Mammary epithelial cell (primary cell): ENCODE measurements at regions not wholly inside any gene's neighbourhood (a gene's known extent, or its start where the extent isn't known, plus 50 kb on each side); places are given as distances from the start of the nearest gene placed in this dataset.

Experiments
- CTCF ChIP-seq, 2 donors: IDR thresholded peaks in 1 of 2; conservative IDR thresholded peaks in 1 of 2; 2 replicates each; pipeline ENCODE4 v1.5.1; 2011 to 2012; ENCODE audit warnings: inconsistent platforms in 2 of 2, low read length in 2 of 2, mild to moderate bottlenecking in 2 of 2, control low read depth in 1 of 2, low read depth in 1 of 2; ENCODE audit not compliant: insufficient read depth in 1 of 2; ENCODE audit errors: extremely low read depth in 1 of 2
- EZH2 ChIP-seq: IDR thresholded peaks from 2 replicates; pipeline ENCODE4 v1.6.1; 2012; ENCODE audit warnings: low read length, inconsistent platforms, borderline replicate concordance

DNA sequence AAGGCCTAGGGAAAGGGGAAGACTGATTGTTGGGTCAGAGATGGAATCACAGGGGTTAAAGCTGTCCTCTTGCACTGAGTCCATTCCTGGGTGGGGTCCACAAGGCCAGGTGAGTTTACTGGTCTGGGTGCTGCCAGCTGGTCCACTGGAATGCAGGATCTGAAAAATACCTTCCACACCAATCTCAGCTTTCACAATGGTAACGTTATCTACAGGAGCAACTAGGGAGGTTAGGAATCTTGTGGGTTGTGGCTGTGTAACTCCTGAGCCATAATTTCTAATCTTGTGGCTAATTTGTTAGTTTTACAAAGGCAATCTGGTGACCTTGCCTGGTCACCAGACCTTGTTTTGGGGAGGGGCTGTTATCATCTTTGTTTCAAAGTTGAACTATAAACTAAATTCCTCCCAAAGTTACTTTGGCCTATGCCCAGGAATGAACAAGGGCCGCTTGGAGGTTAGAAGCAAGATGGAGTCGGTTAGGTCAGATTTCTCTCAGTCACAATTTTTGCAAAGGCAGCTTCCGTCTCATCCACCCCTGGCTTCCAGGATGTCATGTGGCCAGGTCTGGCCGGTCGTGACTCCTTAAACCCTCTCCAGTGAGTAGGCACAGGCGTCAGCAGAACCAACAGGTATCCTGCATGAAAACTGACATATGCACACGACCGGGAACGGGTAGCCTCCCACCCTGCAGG, 123.3 kb upstream of the SH3BP4 start:
- TF ChIP-seq CTCF (conservative IDR thresholded peaks at IDR 0.05 in 1 of 2, IDR thresholded peaks at IDR 0.05 in 1 of 2; ENCODE audit: extremely low read depth in 1 of 2, insufficient read depth in 1 of 2, low read depth in 1 of 2, low read length in 2 of 2): no peak
- no peak for TF ChIP-seq EZH2
